ENCODE measurements at regions not wholly inside any gene's neighbourhood (a gene's known extent, or its start where the extent isn't known, plus 50 kb on each side); places are given as distances from the start of the nearest gene placed in this dataset.
A peak's percentile ranks its signal among the peaks of the same experiment; 100 is the strongest.

DNA sequence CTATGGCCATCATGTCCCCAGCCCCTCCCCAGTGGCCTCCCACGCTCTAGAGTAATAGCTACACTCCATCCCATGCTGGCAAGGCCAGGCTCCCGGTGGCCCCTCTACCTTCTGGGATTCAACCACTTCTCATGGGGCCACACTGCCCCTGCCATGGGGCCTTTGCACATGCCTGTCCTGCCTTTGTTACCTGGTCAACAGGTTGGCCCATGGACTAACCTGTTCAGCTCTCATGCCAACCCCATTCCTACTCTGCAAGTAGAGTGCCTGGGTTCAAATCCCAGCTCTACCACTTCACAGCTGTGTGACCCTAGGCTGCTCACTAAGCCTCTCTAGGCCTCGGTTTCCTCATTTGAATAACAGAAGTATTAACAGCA lies 98.5 kb downstream of the RFLNA start:
- no peak for DNase-seq

- no peak for DNase-seq
These were observed 97.9 kb downstream of the RFLNA start for GRCh38 chr12:124392667-124393413.

GRCh38 chr12:124392271-124392666 lies 97.4 kb downstream of the RFLNA start:
- DNase-seq: peak; percentile 42

GRCh38 chr12:124391340-124392261 lies 96.7 kb downstream of the RFLNA start:
- peak; percentile 91 for DNase-seq

DNA sequence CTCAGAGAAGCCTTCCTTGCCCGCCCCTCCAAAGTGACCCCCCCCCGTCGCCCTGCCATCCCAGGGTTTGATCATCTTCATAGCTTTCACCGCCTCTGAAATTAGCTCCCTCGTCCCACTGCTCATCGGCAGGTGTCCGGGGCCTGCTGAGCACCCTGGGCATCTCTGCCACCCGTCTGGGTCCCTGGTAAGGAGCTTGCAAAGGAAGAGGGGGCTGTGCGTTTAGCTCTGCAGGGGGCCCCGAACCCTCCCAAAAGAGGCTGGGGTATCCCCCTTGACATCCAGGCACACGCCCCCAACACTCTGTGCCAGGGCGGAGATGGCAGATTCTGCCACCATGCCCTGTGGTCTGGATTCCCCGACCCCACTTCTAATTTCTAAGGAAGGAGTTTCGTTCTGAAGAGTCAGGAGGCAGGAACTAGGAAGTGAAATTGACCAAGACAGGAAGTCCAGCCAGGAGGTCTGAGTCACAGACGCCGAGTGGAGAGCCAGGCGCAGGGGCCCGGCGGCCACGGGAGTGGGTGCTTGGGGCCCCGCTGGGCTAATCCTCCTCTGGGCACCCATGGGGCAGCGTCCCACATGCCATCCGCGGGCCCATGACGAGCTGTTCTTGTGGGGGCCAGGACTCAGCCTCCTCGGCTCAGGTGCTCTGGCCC lies 95.7 kb downstream of the RFLNA start:
- peak; percentile 95 for DNase-seq

- no peak for DNase-seq
These were observed 95.0 kb downstream of the RFLNA start for GRCh38 chr12:124389725-124390441.

- DNase-seq: no peak
These were observed 94.3 kb downstream of the RFLNA start for GRCh38 chr12:124389138-124389724.

DNA sequence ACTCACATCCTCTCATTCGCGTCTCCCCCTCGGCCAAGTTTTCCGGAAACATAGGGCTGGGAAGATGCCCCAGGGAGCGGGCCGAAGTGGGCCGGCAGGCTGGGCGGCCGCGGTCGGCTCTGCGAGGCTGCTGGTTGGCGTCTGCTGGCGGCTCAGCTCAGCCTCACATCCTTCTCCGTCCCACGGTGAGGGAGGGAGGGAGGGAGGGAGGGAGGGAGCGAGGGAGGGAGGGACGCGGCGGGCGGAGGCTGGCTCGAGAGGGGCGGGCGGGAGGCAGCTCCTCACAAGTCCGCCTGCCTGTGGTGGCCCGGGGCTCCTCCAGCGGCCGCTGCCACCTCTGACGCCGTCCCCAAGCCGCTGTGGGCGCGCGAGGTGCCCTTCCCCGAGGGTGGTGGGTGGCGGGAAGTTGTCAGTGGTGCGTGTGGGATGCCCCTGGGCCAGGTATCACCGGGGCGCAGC lies 93.8 kb downstream of the RFLNA start:
- peak; percentile 67 for DNase-seq

- DNase-seq: no peak
These were observed 93.3 kb downstream of the RFLNA start for GRCh38 chr12:124388038-124388671.

- DNase-seq: no peak
These were observed 92.6 kb downstream of the RFLNA start for GRCh38 chr12:124387528-124387911.

GRCh38 chr12:124386661-124387527 lies 92.0 kb downstream of the RFLNA start:
- DNase-seq: no peak

DNA sequence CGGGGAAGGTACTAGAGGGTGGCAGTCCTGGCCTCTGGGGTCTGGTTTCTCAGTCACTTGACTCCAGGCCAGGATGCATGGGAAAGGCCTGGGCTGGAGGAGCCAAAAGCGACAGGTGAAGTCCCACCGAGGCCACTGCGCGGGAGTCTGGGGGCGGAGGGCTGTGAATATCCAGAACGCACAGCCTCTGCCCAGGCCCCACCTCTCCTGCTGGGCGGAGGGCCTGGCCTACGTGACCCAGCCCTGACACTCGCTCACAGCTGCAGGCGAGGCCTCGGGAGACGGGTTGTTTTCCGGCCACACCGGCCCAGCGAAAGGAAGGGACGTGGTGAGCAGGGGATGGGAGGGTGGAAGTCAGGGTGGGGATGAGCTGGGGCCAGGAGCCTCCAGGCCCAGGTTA lies 91.2 kb downstream of the RFLNA start:
- no peak for DNase-seq

DNA sequence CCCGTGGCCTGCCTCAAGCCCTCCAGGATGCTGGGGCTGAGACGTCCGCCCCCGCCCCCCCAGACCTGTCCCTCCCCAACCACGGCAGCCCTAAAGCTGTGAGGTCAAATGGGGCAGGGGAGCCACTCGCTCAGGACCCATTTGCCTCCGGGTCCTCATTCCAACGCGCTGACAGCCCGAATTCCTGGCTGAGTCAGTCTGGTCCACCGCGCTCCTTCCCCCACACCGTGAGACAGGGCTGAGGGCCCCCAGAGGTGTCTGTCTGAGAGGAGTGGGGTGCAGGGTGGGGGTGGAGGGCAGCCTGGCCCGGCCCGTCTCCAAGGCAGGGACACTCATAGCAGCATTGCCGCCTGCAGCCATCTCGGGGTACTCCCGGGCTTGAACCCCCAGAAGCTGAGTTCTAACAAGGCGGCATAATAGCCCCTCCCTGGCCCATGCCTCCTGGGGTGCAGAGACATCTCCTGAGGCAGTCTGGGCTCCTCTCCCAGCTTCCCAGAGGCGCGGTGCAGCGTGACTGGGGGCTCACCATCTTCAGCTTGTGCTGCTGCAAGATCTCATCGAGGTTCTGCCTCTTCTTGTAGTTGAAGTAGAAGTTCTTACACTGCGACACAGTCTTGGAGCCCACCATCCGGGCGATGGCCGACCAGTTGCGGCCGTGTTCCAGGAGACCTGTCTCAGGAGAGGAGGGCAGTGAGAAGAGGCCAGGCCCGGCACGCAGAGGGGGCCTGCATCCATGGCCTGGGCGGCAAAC lies 90.5 kb downstream of the RFLNA start:
- no peak for DNase-seq

DNA sequence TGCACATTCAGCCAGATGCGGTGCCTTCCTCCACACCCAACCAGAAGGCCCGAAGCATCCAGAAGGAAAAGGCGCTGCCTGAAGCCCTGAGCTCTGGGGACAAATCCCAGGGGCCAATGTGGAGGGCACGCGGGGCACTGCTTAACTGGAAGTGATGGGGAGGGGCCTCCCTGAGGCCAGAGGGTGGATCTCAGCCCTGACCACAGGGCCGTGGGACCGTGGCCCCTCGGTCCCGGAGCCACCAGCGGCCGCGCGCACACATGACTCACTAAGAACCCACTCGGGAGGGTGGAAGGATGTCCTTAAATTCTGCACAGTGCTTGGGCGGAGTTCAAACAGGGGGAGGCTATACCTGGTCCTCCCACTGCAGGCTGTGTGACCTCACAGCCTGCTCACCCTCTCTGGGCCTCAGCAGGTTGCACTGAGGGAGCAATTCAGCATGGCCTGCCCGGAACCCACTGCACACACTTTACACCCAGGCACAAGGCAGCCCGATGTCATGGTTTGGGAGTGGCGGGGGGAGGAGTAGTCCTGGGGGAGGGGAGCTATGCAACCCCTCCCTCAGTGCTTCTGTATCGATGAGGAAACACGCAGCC lies 89.5 kb downstream of the RFLNA start:
- DNase-seq: no peak

DNA sequence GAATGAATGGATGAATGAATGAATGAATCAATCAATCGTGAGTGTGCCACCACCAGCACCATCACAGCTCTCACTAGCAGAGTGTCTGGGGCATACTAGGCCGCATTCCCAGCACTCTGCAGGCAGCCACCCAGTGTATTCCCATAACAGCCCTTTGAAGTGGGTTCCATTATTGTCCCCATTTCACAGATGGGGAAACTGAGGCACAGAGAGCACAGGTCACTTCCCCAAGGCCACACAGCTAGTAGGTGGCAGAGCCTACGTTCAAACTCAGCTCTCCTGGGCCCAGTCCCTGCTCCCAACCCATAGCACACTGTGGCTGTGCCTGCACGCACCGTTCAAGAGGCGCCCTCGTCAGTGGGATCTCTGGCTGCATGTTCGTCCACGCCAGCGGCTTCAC lies 88.1 kb downstream of the RFLNA start:
- no peak for DNase-seq

DNA sequence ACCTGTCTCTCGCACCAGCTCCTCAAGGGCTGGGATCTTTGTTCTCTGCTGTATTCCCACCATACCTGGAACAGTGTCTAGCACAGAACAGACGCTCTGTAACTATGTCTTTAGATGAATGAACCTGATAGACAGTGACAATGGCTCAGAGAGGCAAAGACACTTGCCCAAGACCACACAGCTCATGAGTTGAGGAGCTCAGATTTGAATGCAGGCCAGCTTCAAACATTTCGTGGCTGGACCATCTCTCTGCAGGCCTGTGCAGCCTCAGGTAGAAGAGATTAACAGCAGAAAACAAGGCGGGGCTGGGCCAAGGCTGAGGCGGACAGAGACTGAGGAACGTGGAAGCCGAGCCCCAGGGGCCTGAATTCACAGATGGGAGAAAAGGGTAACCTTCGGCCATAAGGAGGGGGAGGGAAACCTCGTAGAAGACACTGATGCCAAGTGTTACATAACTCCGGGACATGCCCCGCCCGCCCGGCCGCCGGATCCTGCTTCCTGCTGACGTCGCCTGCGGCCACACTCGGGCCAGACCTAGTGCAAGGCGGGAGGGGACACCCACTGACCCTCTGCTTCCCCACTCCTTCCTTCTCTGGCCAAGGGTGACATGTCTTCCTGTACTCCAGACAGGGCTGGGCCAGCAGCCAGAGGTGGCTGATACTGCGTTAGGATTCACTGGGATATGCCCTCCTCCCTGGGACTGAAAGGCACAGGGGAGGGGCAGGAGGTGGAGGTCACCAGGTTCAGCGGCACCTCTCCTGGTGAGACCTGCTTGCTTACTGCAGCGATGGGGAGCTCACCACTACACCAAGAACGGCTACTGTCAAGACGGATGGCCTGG lies 86.8 kb downstream of the RFLNA start:
- DNase-seq: peak; percentile 86

GRCh38 chr12:124380796-124381455 lies 86.0 kb downstream of the RFLNA start:
- DNase-seq: peak; percentile 39
